Ammon's horn (tissue), 1 donor: ENCODE measurements at regions not wholly inside any gene's neighbourhood (a gene's known extent, or its start where the extent isn't known, plus 50 kb on each side); places are given as distances from the start of the nearest gene placed in this dataset.
A peak's percentile ranks its signal among the peaks of the same experiment; 100 is the strongest.
"Not testable (repeated sequence)": the region's sequence is repeated elsewhere in the genome, so short reads cannot be mapped to it uniquely, and the experiment has no call there.

Experiments used
- DNase-seq: peaks from one replicate; pipeline ENCODE4 v3.0.0-alpha.2; 2016; ENCODE audit warnings: low spot score

GRCh38 chrY:20042993-20043392, 298.5 kb upstream of the KDM5D start:
- DNase-seq = no peak

DNA sequence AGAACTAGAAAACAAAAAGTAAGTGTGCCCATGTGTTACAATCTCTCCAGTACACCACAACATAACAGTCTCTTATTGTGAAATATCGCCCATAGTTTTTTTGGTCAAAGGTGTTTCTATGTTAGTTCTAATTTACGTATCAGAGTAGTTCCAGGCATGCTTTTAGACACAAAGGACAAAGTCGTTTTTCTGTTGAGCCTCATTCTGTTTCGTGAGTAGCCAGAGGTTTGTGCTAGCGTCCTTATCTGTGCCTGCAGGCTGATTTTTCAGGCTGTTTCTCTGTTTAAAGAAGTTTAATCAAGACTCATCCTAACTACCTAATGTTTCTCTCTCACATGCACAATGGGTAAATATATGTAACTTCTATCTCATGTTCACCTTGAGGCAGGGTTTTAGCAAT, 281.1 kb upstream of the KDM5D start:
- no peak for DNase-seq

DNA sequence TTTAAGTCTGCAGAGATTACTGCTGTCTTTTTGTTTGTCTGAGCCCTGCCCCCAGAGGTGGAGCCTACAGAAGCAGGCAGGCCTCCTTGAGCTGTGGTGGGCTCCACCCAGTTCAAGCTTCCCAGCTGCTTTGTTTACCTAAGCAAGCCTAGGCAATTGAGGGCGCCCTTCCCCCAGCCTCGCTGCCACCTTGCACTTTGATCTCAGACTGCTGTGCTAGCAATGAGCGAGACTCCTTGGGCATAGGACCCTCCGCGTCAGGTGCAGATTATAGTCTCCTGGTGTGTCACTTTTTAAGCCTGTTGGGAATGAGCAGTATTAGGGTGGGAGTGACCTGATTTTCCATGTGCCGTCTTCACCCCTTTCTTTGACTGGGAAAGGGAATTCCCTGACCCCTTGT, 248.9 kb upstream of the KDM5D start:
- DNase-seq = not testable (repeated sequence)

- DNase-seq = no peak
These were observed 228.5 kb upstream of the KDM5D start for GRCh38 chrY:19973012-19973411.

- DNase-seq = no peak
These were observed 203.2 kb upstream of the KDM5D start for GRCh38 chrY:19947702-19948101.

GRCh38 chrY:19899011-19899410, 154.5 kb upstream of the KDM5D start:
- DNase-seq = no peak

GRCh38 chrY:19892076-19892964, 147.8 kb upstream of the KDM5D start:
- DNase-seq = peak; percentile 42

GRCh38 chrY:19882145-19882544, 137.6 kb upstream of the KDM5D start:
- DNase-seq = no peak

- no peak for DNase-seq
These were observed 125.2 kb upstream of the KDM5D start for GRCh38 chrY:19869715-19870114.

DNA sequence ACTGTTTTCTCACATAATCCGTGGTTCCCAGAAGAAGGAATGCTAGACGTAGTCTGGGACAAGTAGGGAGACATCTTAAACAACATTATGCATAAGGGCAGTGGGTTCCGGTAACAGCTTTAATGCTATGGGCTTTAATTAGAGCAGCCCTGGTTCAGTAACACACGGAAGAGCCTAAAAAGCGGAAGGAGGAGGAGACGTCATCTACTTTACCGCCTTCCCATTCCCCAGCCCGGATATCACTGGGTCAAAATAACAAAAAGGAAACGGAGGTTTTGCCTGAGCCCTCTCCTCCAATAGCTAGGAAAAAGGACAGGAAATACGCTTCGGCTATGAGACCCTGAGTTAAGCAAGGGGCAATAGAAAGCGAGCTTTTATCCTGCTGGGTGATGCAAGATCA, 124.8 kb upstream of the KDM5D start:
- DNase-seq = no peak

DNA sequence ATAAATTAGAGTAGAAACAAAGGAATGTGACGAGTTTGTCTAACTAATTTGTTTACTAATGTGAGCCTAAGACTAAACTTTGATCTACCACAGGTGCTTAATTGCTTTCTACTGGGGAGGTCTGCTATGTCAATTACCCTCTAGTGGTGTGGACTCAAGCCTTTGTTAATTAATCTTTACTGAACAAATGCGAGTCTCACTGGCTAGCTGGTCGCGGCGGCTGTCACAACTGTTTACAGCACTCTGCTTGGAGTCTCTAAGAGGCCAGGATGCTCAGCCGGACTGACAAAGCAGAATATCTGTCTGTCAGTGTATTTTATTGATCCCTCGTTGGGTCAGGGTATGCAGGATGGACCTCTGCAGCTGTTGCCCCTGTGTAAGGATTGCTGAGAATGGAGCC, 124.1 kb upstream of the KDM5D start:
- no peak for DNase-seq

DNA sequence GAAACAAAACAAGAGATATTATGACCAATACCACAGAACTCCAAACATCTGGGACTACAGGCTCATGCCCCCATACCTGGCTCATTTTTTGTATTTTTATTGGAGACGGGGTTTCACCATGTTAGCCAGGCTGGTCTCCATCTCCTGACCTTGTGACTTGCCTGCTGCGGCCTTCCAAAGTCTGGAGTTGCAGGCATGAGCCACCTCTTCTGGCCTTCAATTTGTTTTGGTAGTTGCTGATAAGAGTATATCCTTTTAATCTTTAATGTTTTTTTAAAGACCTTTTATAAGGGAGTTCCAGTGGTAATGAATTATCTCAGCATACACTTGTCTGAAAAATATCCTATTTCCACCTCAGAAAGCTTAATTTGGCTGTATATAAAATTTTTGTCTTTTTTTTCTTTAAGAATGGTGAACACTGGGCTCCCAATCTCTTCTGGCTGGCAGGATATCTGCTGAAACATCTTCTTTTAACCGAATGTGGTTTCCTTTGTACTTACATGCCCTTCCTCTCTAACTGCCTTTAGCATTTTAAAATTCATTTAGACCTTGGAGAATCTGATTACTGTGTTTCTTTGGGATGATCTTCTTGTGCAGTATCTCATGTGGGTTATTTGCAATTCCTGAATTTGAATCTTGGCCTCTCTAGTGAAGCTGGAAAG, 112.1 kb upstream of the KDM5D start:
- DNase-seq = no peak

DNA sequence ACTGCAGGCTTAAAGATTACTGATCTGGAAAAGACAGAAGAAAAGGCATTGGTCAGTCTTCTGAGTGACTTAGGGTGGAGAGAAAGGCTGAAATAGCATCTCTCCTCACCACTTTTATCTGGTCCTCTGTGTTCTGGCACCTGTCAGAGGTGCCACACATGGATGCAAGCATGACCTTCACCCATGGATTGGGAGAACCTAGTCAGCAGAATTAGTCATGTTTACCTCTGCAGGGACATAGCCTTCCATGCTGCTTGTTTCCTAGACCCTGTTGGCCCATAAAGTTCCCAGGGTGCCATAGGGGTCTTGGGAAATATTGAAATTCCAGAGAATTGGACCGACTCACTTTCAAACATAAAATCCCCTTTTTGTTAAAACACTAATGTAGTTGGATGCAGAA, 98.4 kb upstream of the KDM5D start:
- DNase-seq = no peak

- no peak for DNase-seq
These were observed 79.6 kb upstream of the KDM5D start for GRCh38 chrY:19824136-19824535.

DNA sequence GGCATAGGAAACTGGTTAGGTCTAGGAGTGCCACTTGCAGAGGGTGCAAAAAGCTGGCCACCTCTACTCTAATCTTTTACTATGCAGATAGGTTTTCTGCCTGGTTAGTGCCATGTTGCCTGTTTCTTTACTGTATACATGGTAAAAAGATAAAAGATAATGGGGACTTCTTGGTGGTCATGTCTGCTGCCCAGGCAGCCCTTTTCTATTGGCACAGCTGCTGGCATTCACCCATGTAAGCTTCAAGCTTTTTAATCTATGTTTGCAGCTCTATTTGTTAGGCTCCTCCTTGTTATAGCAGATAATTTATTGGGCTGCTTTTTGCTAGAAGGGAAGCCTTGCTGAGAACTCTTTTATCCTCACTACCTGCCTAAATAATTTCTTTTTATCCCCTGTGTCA, 74.0 kb upstream of the KDM5D start:
- DNase-seq = no peak

DNA sequence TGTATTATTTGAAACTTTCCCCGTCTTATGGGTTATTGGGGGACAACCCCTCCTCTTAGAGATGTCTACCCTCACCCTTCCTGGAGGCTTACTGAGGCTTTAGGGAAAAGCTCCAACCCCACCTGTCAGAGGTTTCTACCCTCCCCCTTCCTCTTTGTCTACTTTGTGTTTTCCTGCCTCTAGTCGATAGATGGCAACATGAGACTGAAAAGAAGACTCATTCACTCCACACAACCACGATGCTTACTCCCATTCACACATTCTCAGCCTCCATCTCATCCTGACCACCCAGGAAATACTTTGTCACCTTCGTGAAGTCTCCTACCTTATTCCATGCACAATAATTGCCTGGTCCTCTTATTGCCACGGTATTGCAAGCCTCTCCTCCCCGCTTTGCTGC, 72.4 kb upstream of the KDM5D start:
- peak; percentile 23 for DNase-seq

DNA sequence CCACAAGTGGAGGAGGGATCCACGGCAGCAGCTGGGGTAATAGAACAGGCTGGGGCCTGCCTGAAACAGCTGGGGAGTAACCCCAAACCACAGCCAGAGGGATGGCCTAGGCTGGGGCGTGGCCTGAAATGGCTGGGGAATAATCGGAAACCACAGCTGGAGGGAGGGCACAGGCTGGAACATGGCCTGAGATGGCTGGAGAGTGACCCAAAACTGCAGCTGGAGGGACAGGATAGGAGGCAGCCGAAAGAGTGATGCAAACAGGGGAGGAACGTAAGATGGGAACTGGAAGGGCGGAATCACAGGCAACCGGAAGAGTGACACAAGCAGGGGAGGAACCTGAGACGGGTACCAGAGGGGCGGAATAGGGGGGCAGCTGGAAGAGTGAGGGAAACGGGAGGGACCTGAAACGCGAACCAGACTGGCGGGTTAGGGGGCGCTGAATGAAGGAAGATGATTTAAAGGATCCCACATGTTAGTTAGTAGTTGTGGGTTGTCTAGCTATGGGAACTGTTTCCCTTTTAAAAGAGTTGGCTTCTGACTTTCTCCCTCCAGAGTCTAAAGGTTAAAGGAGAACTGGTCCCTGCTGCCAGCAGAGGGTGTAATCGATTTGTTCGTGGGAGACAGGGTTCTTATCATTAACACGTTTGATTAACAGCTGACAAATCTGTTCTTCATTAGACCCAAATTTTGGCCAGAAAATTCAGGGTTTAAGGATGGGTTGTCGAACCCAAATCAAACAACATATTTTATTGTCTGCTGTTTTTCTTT, 71.7 kb upstream of the KDM5D start:
- no peak for DNase-seq
